Stimulated activated CD8-positive, alpha-beta memory T cell treated with anti-CD3 and anti-CD28 coated beads, Interleukin-4, amount 100 ng/mL, for 1 hour (primary cell): ENCODE measurements at regions not wholly inside any gene's neighbourhood (a gene's known extent, or its start where the extent isn't known, plus 50 kb on each side); places are given as distances from the start of the nearest gene placed in this dataset.

ENCODE experiments used
- DNase-seq, 2 donors: peaks; one replicate each; pipeline ENCODE4 v3.0.0-alpha.2; 2020; ENCODE audit warnings: low read depth in 2 of 2, low spot score in 1 of 2

DNA sequence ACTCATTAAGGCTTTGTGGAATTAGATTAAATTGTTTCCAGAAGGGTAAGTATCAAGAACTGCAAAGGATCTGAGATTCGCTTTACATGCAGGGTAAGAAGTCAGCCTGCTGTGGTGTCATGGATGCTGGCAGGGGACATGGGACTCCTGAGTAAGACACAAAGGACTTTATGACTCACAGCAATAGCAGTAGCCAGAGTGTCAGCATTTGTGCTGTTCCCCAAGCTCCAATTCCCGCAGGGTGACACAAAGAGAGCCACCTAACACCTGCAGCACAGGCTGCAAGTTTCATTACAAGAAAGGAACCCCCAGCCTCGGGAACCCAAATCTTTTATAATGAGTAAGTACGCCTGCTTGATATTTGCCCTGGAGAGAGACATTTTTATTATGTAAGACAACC, 298.1 kb upstream of the POU3F1 start:
- DNase-seq, result no peak

DNA sequence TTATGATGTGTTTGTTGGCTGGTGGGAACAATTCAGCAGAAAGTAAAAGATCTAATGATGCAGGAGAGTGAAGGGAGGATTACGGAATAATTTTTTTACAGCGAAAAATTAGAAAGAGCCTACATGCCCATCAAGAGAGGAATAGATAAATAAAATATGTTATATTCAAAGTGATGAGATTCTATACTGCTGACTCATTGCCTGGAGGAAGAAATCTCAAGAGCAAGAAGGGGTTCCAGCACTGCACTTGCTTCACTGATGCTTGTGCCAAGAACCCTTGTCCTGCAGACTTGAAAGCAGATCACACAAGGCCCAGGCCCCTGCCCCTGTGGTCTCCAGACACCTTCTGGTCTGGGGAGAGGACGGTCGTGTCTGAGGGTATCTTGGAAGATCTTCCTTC, 295.1 kb upstream of the POU3F1 start:
- no peak for DNase-seq

DNA sequence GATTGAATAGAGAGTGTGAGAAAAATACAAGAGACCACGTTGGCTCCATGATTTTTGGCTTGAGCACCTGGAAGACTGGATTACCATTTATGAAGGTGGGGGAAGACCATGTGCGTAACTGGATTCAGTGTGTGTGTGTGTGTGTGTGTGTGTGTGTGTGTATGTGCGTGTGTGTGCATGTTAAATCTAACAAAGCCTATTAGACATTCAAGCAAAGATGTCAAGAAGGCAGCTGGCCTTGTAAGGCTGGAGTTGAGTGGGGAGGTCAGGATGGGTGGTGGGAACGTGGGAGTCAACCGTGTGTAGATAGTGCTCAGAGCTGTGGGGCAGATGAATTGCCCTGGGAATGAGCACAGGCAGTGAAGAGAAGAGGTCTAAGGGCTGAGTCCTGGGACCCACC, 293.8 kb upstream of the POU3F1 start:
- no peak for DNase-seq

DNA sequence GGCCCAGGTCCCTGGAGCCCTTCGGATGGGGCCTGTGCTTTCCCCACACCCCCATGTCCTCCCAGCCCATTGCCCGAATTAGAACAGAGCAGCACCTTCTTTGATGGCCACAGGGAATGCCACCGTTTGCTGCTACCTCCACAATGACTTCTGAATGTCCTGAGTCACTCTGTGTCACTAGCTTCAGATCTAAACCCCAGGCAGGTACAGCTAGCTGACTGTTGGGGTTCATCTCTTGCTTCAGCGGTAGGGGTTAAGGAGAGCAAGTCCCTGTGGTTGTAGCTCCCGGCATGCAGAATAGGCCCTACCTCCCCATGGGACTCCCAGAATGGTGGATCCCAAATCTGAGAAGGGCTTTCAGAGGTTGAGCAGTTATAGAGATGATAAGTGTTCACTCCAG, 291.1 kb upstream of the POU3F1 start:
- DNase-seq, result no peak

DNA sequence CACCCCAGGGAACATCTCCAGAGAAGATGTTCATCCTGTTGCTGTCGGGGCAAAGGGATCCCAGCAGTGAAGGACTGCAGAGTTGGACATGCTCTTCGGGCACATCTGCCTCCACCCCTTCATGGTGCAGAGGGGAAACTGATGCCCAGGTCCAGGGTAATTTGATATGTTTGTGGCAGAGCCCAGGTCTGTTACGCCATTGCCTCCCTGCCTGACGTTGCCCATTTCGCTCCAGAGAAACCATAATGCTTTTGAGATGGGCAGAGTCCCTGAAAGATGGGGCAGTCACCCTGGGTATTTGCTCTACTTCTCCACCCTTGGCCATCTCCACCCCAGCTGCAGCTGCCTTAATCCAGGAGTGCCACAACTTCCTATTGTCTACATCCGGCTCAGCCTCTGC, 290.4 kb upstream of the POU3F1 start:
- no peak for DNase-seq

DNA sequence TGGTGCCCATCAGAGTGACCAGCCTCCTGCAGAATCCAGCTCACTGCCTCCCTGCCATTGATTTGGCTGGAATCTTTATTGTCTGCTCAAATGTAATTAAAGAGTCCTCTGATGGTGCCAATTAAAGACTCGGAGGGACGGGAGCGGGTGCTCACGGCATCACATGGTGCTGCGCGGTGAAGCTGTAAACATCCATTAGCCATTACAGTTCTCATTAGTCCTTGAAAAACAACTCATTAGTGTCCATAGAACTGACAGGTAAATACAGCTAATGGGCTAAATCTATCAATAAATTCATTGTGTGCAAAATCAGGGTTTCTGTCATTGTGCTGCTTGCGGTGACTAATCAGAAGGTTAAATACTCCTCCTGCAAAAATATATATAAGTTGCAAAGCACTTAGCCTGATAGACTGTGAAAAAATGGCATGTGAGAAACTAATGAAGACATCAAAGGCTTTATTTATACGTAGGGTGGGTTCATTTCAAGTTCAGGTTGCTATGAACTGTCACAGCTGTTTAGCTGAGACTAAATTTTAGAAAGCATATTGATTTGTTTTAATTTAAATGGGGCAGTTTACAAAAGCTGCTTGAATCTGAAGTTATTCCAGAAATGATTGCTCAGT, 289.8 kb upstream of the POU3F1 start:
- no peak for DNase-seq

DNA sequence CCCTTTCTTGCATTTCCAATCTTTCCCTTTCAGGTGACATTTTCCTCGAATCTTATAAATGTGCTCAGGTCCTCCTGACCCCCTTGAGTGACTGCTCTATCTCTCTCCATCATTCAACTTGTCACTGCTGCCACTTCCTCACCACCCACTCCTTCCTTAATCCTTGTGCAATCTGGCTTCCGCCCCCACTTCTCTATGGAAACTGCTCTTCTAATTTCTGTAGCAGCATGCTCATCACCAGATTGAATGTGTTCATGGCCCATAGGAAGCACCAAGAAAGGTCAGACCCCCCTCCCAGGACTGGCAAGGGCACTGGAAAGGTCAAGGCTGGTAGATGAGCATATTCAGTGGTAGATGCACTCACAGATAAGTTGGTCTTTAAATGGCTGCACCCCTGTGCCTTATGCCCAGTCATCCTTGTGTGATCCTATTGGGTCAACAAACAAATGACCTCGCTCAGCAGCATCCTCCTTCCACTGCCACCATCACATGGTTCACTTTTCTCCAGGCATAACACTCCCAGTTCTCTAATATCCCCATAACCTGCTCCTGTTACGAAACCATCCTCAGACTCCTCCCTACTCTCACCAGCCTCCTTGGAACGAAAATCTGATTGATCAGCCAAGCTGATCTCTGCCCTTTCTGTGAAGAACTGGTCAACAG, 288.5 kb upstream of the POU3F1 start:
- no peak for DNase-seq

DNA sequence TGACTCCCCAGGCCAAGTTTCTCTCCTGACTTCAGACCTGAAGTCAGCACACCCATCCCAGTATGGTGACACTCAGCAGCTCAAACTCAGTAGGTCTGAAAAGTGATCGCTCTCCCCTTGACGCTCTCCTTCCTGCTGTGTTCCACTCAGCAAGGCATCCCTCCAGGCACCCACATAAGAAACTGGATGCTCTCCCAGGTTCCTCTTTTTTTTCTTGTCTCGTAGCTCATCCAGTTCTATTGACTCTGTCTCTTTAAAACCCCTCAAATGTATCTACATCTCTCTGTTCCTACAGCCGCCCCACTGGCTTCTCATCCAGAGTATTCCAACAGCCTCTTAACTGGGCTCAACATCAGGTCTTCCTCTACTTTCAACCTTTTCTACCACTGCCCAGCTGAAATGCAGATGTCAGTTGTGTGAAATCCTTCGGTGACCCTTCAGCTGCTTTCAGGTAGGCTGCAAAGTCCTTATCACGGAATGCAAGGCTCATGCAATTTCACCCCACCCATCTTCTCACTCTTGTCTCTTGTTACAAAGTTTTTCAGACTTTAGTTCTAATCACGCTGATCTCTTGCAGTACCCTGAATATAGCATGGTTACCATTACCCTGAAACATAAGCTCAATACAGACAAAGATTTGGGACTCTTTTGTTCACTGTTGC, 286.2 kb upstream of the POU3F1 start:
- no peak for DNase-seq

DNA sequence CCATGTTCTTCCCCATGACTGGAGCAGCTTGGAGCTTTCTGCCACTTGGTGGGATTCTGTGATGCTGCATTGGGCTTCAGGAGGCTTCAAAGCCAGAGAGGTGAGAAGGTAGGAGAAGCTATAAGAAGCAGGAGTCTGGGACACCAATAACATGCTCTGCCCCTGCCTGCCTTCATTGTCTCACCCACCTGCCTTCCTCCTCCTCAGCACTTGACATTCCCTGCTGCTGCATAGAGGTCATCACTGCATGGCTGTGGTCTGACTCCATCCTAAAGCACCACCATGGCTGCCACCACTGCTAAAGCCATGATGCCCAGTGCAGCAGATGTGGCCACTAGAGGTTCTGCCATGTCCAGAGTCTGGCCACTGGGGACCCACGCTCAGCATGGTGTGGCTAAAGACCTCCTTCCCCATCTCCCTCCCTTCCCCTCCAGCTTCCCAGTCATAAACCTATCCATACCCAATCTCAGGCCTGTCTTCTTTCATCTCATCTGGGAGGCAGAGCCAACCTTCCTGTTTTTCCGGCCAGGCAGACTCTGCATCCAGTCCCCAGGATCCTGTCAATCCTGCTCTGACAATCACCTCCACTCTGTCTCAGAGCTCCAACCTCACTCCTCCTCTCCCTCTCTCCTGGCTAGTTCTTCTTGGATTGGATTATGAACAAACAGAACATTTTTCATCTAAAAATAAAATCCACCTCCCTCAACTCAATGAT, 285.1 kb upstream of the POU3F1 start:
- no peak for DNase-seq

DNA sequence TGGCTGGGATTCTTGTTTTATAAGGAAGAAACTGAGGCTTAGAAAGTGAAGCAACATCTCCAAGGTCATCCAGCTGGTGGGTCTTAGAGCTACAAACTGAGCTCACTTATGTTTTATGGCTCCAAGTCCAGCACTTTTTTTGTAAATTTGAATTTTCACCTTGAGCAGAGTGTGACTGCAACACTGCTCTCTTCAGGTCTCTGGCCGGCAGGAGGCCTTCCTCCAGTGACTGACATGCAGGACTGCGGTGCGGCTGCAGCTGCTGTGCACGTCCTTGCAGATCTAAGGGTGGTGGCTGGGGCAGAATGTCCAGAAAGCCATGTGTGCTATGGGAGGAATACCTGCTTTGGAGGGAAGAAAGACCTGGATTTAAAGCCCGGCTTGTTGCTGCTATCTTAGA, 284.2 kb upstream of the POU3F1 start:
- no peak for DNase-seq

DNA sequence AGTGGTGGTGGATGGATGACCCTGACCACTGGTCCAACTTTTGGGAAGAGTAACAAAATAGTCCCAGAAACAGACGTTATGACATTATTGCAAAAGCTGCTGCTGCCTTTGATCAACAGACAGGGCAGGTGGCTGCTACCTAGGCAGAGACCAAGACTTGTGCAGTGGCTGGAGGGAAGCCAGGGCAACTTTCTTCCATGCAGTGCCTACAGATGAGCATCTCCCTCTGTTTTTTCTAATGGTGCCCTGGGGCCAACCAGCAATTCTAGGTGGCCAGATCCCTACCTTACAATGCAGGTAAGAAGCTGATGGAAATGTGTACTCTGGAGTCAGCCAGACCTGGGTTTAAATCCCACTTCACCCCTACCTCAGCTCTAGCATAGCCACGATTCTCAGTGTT, 283.1 kb upstream of the POU3F1 start:
- DNase-seq, result no peak

DNA sequence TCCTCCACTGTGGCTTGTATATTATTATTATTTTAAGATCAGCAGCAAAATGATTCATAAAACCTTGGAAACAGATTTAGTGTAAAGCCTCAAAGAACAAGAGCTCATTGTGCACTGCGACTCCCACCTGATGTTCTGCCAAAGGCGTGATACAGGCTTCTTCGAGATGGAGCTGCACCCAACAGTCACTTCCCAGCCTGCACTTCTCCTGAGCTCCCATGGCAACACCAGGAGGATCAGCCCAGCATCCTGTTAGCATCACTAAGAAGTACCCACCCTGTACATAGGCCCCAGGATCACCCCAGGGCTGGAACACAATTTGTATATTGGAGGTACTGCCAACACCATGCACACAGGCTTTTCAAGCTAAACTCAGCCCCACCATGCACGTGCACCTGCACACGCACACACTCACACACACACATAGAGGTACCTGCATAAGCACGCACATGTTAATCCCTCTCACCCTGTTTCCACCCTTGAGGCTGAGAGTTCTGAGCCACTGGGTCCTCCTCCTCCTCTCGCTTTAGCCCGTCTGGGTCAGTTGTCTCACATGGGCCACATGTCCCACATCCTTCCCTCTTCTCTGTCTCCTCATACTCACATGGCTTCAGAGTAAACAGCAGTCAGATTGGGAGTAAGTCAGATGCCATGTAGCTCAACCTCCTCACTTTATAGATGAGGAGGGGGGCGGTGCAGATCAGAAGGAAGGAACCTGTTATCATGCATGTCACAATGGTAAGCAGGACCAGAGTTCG, 281.9 kb upstream of the POU3F1 start:
- no peak for DNase-seq

DNA sequence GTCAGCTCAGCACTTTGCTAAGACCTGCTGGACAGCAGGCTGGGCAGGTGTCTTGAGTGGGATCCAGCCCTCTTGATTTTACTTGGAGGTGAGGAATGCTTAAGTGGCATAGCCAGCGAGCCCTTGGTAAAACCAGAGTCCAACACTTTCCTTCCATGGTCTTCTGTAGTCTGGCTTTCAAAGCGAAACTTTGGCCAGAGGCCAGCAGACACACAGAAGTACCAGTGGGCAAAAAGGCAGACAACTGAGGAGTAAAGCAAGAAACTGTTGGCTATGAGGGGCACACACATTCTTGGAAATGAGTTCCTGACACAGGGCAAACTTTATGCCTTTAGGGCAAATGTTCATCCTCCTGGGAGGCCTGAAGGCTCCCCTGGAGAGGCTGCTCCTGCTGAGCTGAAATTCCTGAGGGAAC, 281.0 kb upstream of the POU3F1 start:
- no peak for DNase-seq

DNA sequence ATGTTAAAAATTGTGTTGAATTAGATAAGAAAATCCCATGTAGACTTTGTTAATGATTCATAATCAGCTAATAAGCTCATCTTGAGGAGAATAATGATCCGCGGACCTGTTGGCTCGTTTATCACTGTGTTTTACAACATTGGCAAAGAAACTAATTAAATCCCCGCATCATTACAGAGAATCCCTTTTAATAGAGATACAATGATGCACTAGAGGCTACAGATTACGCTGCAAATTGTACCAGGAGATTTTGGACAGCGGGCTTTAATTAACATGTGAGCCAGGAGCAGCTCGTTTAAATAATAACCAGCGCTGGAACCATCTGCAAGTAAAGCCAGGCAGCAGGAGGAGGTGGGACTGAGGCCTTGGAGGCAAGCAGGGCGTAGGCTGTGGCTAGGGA, 280.3 kb upstream of the POU3F1 start:
- no peak for DNase-seq

DNA sequence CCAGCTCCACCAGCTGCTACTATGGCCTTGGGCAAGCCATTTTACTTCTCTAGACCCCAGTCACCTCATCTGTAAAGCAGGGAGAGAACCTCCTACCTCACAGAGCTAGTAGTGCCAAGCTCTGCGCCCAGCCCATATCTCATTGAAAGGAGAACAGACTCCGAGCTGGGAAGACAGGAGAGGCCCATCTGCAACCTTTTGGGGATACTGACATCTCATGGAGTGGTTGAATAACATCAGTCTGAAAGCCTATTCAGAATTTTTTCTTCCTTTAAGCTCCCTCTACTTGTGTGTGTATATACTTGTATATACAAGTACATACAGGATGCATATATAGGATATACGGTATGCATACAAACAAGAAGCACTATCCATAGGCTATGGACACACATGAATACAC, 279.5 kb upstream of the POU3F1 start:
- no peak for DNase-seq

DNA sequence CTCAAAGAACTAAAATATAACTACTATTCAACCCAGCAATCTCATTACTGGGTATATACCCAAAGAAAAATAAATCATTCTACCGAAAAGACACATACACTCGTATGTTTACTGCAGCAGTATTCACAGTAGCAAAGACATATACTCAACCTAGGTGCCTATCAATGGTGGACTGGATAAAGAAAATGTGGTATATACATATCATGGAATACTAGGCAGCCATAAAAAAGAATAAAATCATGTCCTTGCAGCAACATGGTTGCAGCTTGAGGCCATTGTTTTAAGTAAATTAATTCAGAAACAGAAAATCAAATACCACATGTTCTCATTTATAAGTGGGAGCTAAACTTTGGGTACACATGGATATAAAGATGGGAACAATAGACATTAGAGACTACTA, 266.2 kb upstream of the POU3F1 start:
- no peak for DNase-seq

DNA sequence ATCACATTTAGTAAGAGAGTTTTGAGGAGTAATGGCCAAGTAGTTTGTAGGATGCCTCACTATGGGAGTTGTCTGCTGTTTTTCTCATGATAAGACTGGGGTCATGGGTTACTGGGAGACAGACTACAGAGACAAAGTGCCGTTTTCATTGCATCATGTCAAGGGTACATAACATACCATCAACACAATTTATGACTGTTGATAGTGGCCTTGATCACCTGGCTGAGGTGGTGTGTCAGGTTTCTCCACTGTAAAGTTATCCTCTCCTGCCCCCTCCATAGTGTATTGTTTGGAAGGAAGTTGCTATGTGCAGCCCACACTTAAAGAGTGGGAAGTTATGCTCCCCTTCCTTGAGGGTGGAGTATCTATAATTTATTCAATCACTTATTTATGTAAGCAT, 263.5 kb upstream of the POU3F1 start:
- no peak for DNase-seq

DNA sequence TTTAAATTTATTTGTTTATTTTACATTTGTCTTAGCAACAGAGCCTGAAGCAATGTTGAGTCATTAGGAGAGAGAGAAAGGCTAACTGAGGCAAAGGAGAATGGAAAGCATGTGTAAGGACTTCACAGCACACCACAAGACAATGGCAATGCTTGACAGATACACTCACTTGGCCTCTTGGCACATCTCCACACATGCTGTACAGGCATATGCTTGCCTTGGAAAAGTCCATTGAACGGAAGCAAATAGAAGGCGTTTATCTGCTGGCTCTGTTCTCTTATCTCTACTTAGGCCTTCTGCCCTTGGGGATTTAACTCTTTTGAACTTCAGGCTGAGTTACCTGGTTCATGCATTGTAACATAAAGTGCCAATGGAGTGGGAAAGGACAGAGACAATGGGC, 262.2 kb upstream of the POU3F1 start:
- DNase-seq, result no peak

DNA sequence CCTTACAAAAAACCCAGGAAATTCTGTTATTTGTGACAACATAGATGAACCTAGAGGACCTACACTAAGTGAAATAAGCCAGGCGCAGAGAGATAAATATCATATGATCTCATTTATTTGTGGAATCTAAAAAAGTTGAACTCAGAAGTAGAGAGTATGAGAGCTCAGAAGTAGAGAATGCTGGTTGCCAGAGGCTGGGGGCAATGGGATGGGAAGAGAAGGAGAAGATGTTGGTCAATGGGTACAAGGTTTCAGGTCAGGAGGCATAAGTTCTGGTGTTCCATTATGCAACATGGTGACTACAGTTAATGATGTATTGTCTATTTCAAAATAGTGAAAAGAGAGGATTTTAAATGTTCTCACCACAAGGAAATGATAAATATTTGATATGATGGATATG, 259.1 kb upstream of the POU3F1 start:
- no peak for DNase-seq

DNA sequence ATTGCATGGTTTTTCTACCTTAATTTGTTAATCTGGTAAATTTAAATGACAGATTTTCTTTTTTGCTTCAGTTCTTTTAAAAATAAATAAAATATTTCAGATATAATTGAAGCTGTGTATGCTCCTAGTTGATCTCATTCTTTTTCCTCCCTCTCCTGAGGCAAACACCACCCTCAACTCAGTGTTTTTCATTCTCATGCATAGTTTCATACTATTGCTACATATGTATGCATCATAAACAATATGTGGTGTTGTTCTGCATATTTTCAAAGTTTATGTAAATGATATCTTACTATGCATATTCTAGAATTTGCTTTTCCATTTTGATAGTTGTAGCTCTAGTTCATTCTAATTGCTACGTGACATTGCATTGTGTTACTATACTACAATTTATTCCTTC, 257.2 kb upstream of the POU3F1 start:
- no peak for DNase-seq

DNA sequence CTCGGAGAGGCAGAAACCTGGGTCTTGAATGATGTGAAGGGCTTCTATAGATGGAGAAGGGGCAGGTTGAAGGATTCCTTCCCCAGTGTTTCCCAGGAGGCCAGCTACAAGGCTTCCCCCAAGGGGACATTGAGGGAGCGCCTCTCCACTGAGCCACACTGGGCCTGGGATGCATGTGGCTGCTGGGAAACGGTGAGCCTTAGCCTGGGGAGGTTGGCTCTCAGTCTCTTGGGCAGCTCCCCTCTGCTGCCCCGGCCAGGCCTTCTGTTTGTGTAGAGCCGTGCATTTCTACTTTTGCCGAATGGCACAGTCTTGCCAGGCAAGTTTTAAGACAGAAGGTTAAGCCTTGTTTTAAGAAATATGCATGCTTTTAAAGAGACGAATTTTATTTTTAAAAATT, 254.4 kb upstream of the POU3F1 start:
- no peak for DNase-seq

DNA sequence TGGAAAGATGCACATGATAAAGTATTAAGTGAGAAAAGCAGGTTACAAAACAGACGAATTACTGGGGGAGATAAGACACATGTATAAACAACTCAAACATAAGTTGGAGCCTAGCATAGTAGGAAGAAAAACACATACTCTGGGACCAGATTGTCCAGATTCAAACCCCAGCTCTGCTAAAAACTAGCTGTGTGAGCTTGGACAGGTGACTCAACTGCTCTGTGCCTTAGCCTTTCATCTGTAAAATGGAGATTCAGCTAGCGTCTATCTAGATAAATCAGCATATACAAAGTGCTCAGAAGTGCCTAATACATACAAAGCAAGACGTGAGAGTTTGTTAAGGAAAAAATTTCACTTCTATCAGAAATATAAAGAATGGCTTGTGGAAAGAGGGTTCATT, 254.0 kb upstream of the POU3F1 start:
- DNase-seq, result no peak
